ENCODE measurements at regions not wholly inside any gene's neighbourhood (a gene's known extent, or its start where the extent isn't known, plus 50 kb on each side); places are given as distances from the start of the nearest gene placed in this dataset.

GRCh38 chr16:73510852-73511251 lies 462.9 kb upstream of the ZFHX3 start:
- no peak for TF ChIP-seq CTCF (conservative IDR thresholded peaks at IDR 0.05)
- TF ChIP-seq ZFX (IDR thresholded peaks at IDR 0.05), result no peak

Measured in C4-2B (cell line).